Endodermal cell (in vitro differentiated cells): ENCODE measurements at regions not wholly inside any gene's neighbourhood (a gene's known extent, or its start where the extent isn't known, plus 50 kb on each side); places are given as distances from the start of the nearest gene placed in this dataset.

Source experiments
- DNase-seq: peaks from one replicate; pipeline ENCODE4 v3.0.0-alpha.2; 2017
- H3K27ac ChIP-seq: 2 replicates; pipeline ENCODE4 v1.5.1; 2013; ENCODE audit warnings: mild to moderate bottlenecking, low read depth, low read length, moderate library complexity
- H3K27me3 ChIP-seq: 2 replicates; pipeline ENCODE4 v1.6.1; 2013; ENCODE audit warnings: mild to moderate bottlenecking, low read length, moderate library complexity; ENCODE audit not compliant: insufficient read depth, control insufficient read depth, poor library complexity, severe bottlenecking
- H3K36me3 ChIP-seq: 2 replicates; pipeline ENCODE4 v1.7.0; 2013; ENCODE audit warnings: mild to moderate bottlenecking, low read length, moderate library complexity; ENCODE audit not compliant: control insufficient read depth, insufficient read depth
- H3K4me1 ChIP-seq: one replicate; pipeline ENCODE4 v1.7.0; 2013; ENCODE audit warnings: low read length; ENCODE audit not compliant: control insufficient read depth, insufficient read depth
- H3K4me3 ChIP-seq: 2 replicates; pipeline ENCODE4 v1.5.1; 2013; ENCODE audit warnings: mild to moderate bottlenecking, low read length, moderate library complexity
- H3K9ac ChIP-seq: 2 replicates; pipeline ENCODE4 v1.6.1; 2013; ENCODE audit warnings: mild to moderate bottlenecking, low read length, moderate library complexity; ENCODE audit not compliant: poor library complexity, severe bottlenecking; ENCODE audit errors: extremely low read depth
- H3K9me3 ChIP-seq: 2 replicates; pipeline ENCODE4 v1.6.1; 2013; ENCODE audit warnings: mild to moderate bottlenecking, low read length, moderate library complexity; ENCODE audit not compliant: control insufficient read depth
- H3K27ac Mint-ChIP-seq: 2 replicates; pipeline ENCODE4 v1.8.0; 2020; ENCODE audit warnings: mixed read lengths
- H3K27me3 Mint-ChIP-seq: 2 replicates; pipeline ENCODE4 v1.8.0; 2021; ENCODE audit warnings: mild to moderate bottlenecking, mixed read lengths; ENCODE audit not compliant: insufficient read depth
- H3K36me3 Mint-ChIP-seq: 2 replicates; pipeline ENCODE4 v1.8.0; 2020; ENCODE audit warnings: low read depth, mixed read lengths
- H3K4me1 Mint-ChIP-seq: 2 replicates; pipeline ENCODE4 v1.8.0; 2020; ENCODE audit warnings: mixed read lengths
- H3K4me3 Mint-ChIP-seq: 2 replicates; pipeline ENCODE4 v1.8.0; 2020; ENCODE audit warnings: mild to moderate bottlenecking, moderate library complexity, mixed read lengths
- H3K9me3 Mint-ChIP-seq: 2 replicates; pipeline ENCODE4 v1.8.0; 2020; ENCODE audit warnings: mild to moderate bottlenecking, mixed read lengths
- CTCF ChIP-seq: fragments of 200-600 bp; sonication (generic); conservative IDR thresholded peaks from 2 replicates; pipeline ENCODE4 v1.5.0; 2021; ENCODE audit warnings: antibody characterized with exemption, mild to moderate bottlenecking
- WGBS, 2 experiments: methylation state at CpG; one replicate each; pipeline versions ENCODE4 v1.1.5 to v1.1.7; 2013; ENCODE audit warnings: missing lambda C conversion rate in 2 of 2, mixed read lengths in 1 of 2; ENCODE audit not compliant: insufficient coverage in 1 of 2, insufficient read length in 1 of 2; 5-methylcytosine and 5-hydroxymethylcytosine counted together

- peak; percentile 10 for DNase-seq
- H3K36me3 Mint-ChIP-seq, result no peaks in the 10 kb centered on the region
- WGBS, 2 experiments, result 93 to 95% methylated on average over 8 of the region's 8 CpGs
- peaks cover 15% of the 10 kb centered on the region for H3K4me1 Mint-ChIP-seq
- peaks cover 3% of the 10 kb centered on the region for H3K27me3 Mint-ChIP-seq
- H3K27me3 ChIP-seq, result no peaks in the 10 kb centered on the region
- TF ChIP-seq CTCF, result no peak
- no peak overlapping the region for H3K9ac ChIP-seq
- no peak overlapping the region for H3K27ac Mint-ChIP-seq
- no peaks in the 10 kb centered on the region for H3K36me3 ChIP-seq
- no peak overlapping the region for H3K27ac ChIP-seq
- H3K4me1 ChIP-seq, result peaks cover 4% of the 10 kb centered on the region
- no peaks in the 10 kb centered on the region for H3K9me3 Mint-ChIP-seq
- H3K4me3 Mint-ChIP-seq, result no peak overlapping the region
- no peak overlapping the region for H3K4me3 ChIP-seq
- H3K9me3 ChIP-seq, result no peaks in the 10 kb centered on the region
These were observed 424.3 kb downstream of the RPS24 start for GRCh38 chr10:78457804-78458482.

DNA sequence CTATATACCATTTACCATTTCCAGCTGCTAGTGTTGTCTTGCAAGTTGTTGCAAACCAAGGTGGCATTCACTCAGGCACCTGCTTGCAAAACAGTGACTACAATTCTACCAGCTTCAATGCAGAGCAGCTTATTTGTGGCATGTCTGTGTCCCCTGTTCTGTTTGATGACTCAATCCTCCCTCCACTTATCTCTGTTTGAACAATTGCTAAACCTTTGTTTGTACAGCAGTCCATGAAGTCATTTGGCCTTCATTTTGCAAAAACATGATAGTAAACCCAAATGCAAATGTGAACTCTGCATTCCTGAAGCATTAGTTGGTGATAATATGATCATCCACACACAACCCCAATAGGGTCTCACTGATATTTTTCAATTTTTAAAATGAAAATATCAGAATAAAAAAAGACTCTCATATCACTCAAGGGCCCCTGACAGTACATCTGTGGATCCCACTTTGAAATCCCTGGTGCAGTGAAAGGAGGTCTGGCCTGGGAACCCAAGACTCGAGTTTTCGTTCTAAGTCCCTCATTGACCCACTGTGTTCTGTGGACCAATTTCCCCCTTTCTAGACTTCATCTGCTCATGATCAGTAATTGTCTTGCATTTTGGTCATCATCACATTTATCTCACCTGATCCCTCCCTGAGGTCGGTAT, 425.4 kb downstream of the RPS24 start:
- H3K36me3 Mint-ChIP-seq, result no peaks in the 10 kb centered on the region
- Histone ChIP-seq H3K27me3 (no peaks in the 10 kb centered on the region), H3K4me1 (peaks cover 4% of the 10 kb centered on the region), H3K36me3 (no peaks in the 10 kb centered on the region), H3K4me3 (no peak overlapping the region), H3K9me3 (no peaks in the 10 kb centered on the region), H3K27ac (no peak overlapping the region), H3K9ac (no peak overlapping the region)
- WGBS, 2 experiments, result 93 to 100% methylated on average over 3 of the region's 3 CpGs
- no peak overlapping the region for H3K27ac Mint-ChIP-seq
- no peak overlapping the region for H3K4me3 Mint-ChIP-seq
- H3K27me3 Mint-ChIP-seq, result peaks cover 3% of the 10 kb centered on the region
- no peak for TF ChIP-seq CTCF
- H3K9me3 Mint-ChIP-seq, result no peaks in the 10 kb centered on the region
- DNase-seq, result peak; percentile 1
- peaks cover 15% of the 10 kb centered on the region for H3K4me1 Mint-ChIP-seq

DNA sequence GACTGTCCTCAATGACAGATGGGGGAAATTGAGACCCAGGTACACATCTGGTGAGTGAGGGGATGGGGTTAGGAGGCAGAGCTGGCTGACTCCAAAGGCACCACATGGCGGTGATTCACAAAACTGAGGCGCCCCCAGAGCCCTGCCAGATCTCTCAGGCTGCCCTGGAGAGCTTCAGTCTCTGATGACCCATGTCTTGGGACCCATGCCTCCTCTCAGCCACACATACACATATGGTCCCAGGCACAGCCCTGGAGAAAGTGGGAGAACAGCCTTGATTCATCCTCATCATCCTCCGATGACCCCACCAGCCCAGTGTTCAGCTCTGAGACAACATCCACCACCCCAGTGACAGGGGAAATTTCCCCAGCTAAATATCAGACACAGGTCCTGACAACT, 426.0 kb downstream of the RPS24 start:
- Histone ChIP-seq H3K27ac (no peak overlapping the region), H3K27me3 (no peaks in the 10 kb centered on the region), H3K4me3 (no peak overlapping the region), H3K36me3 (no peaks in the 10 kb centered on the region), H3K9ac (no peak overlapping the region), H3K9me3 (no peaks in the 10 kb centered on the region), H3K4me1 (peaks cover 4% of the 10 kb centered on the region)
- TF ChIP-seq CTCF, result no peak
- Mint-ChIP-seq H3K4me1 (peaks cover 18% of the 10 kb centered on the region), H3K4me3 (no peak overlapping the region), H3K27ac (no peak overlapping the region), H3K36me3 (no peaks in the 10 kb centered on the region), H3K27me3 (peaks cover 3% of the 10 kb centered on the region), H3K9me3 (no peaks in the 10 kb centered on the region)
- DNase-seq, result peak; percentile 17
- WGBS, 2 experiments, result 97% methylated on average over 3 of the region's 3 CpGs; no CpG with 5 or more reads in 1 of the 2 experiments
